ENCODE measurements at regions not wholly inside any gene's neighbourhood (a gene's known extent, or its start where the extent isn't known, plus 50 kb on each side); places are given as distances from the start of the nearest gene placed in this dataset.
A peak's percentile ranks its signal among the peaks of the same experiment; 100 is the strongest.
"Not testable (repeated sequence)": the region's sequence is repeated elsewhere in the genome, so short reads cannot be mapped to it uniquely, and the experiment has no call there.

GRCh38 chrX:40855932-40856515 is 120.7 kb upstream of the MED14 start:
- H3K36me3 Mint-ChIP-seq (ENCODE audit: low read depth), result no peaks in the 10 kb centered on the region
- H3K9me3 Mint-ChIP-seq, result no peaks in the 10 kb centered on the region
- no peaks in the 10 kb centered on the region for H3K27me3 Mint-ChIP-seq
- POLR2A ChIA-PET, result no interaction called here
- no peaks in the 10 kb centered on the region for H3K4me1 Mint-ChIP-seq
- DNase-seq, result no peak
- no peak overlapping the region for H3K4me3 Mint-ChIP-seq
- CTCF ChIA-PET, result no interaction called here
- no peak overlapping the region for H3K27ac Mint-ChIP-seq

- H3K4me1 Mint-ChIP-seq; POLR2A ChIA-PET; DNase-seq; CTCF ChIA-PET; H3K4me3 Mint-ChIP-seq; H3K27me3 Mint-ChIP-seq; H3K9me3 Mint-ChIP-seq; H3K27ac Mint-ChIP-seq; H3K36me3 Mint-ChIP-seq (ENCODE audit: low read depth): not testable (repeated sequence)
These were observed 126.7 kb upstream of the MED14 start for GRCh38 chrX:40861952-40862554.

GRCh38 chrX:40863260-40863659 is 127.9 kb upstream of the MED14 start:
- H3K9me3 Mint-ChIP-seq; H3K4me3 Mint-ChIP-seq; CTCF ChIA-PET; H3K36me3 Mint-ChIP-seq (ENCODE audit: low read depth); DNase-seq; H3K4me1 Mint-ChIP-seq; H3K27me3 Mint-ChIP-seq; POLR2A ChIA-PET; H3K27ac Mint-ChIP-seq: not testable (repeated sequence)

- Mint-ChIP-seq H3K27ac (no peak overlapping the region), H3K4me3 (no peak overlapping the region), H3K27me3 (peaks cover 7% of the 10 kb centered on the region), H3K9me3 (peaks cover 2% of the 10 kb centered on the region), H3K4me1 (no peaks in the 10 kb centered on the region), H3K36me3 (ENCODE audit: low read depth) (no peaks in the 10 kb centered on the region)
- ChIA-PET POLR2A (no interaction called here), CTCF (no interaction called here)
- DNase-seq, result no peak
These were observed 128.3 kb upstream of the MED14 start for GRCh38 chrX:40863671-40864070.

- no peaks in the 10 kb centered on the region for H3K36me3 Mint-ChIP-seq (ENCODE audit: low read depth)
- peaks cover 7% of the 10 kb centered on the region for H3K27me3 Mint-ChIP-seq
- no peak overlapping the region for H3K4me3 Mint-ChIP-seq
- ChIA-PET CTCF (no interaction called here), POLR2A (no interaction called here)
- no peaks in the 10 kb centered on the region for H3K4me1 Mint-ChIP-seq
- no peak overlapping the region for H3K27ac Mint-ChIP-seq
- peaks cover 2% of the 10 kb centered on the region for H3K9me3 Mint-ChIP-seq
- DNase-seq, result no peak
These were observed 129.6 kb upstream of the MED14 start for GRCh38 chrX:40864972-40865371.

GRCh38 chrX:40866893-40867292 is 131.6 kb upstream of the MED14 start:
- Mint-ChIP-seq H3K4me1 (peaks cover 2% of the 10 kb centered on the region), H3K27me3 (peaks cover 7% of the 10 kb centered on the region), H3K27ac (no peak overlapping the region), H3K36me3 (ENCODE audit: low read depth) (no peaks in the 10 kb centered on the region), H3K9me3 (peaks cover 2% of the 10 kb centered on the region), H3K4me3 (no peak overlapping the region)
- DNase-seq, result no peak
- ChIA-PET CTCF (no interaction called here), POLR2A (no interaction called here)

- Mint-ChIP-seq H3K4me3 (no peak overlapping the region), H3K27me3 (peaks cover 7% of the 10 kb centered on the region), H3K4me1 (peaks cover 2% of the 10 kb centered on the region), H3K9me3 (peaks cover 2% of the 10 kb centered on the region), H3K36me3 (ENCODE audit: low read depth) (no peaks in the 10 kb centered on the region), H3K27ac (no peak overlapping the region)
- POLR2A ChIA-PET, result no interaction called here
- CTCF ChIA-PET, result no interaction called here
- no peak for DNase-seq
These were observed 132.0 kb upstream of the MED14 start for GRCh38 chrX:40867352-40867751.

GRCh38 chrX:40868868-40869267 is 133.5 kb upstream of the MED14 start:
- Mint-ChIP-seq H3K4me1 (peaks cover 2% of the 10 kb centered on the region), H3K27ac (no peak overlapping the region), H3K9me3 (no peaks in the 10 kb centered on the region), H3K36me3 (ENCODE audit: low read depth) (no peaks in the 10 kb centered on the region), H3K27me3 (peaks cover 7% of the 10 kb centered on the region), H3K4me3 (no peak overlapping the region)
- no peak for DNase-seq
- POLR2A ChIA-PET, result no interaction called here
- CTCF ChIA-PET, result no interaction called here

- H3K27me3 Mint-ChIP-seq; H3K36me3 Mint-ChIP-seq (ENCODE audit: low read depth); H3K9me3 Mint-ChIP-seq; DNase-seq; H3K27ac Mint-ChIP-seq; H3K4me1 Mint-ChIP-seq; H3K4me3 Mint-ChIP-seq; POLR2A ChIA-PET; CTCF ChIA-PET: not testable (repeated sequence)
These were observed 135.6 kb upstream of the MED14 start for GRCh38 chrX:40870982-40871381.

GRCh38 chrX:40871385-40872082 is 136.2 kb upstream of the MED14 start:
- CTCF ChIA-PET, result no interaction called here
- H3K27ac Mint-ChIP-seq, result peak overlapping the region; percentile 13
- POLR2A ChIA-PET, result no interaction called here

GRCh38 chrX:40872351-40872750 is 137.0 kb upstream of the MED14 start:
- H3K27ac Mint-ChIP-seq, result no peak overlapping the region
- H3K4me3 Mint-ChIP-seq, result no peak overlapping the region
- no peaks in the 10 kb centered on the region for H3K36me3 Mint-ChIP-seq (ENCODE audit: low read depth)
- no peak for DNase-seq
- no peaks in the 10 kb centered on the region for H3K9me3 Mint-ChIP-seq
- H3K27me3 Mint-ChIP-seq, result peaks cover 2% of the 10 kb centered on the region
- ChIA-PET POLR2A (no interaction called here), CTCF (no interaction called here)
- H3K4me1 Mint-ChIP-seq, result peaks cover 2% of the 10 kb centered on the region

More at GRCh38 chrX:40871385-40872082, 136.2 kb upstream of the MED14 start:
- H3K27me3 Mint-ChIP-seq, result peaks cover 2% of the 10 kb centered on the region
- no peak overlapping the region for H3K4me3 Mint-ChIP-seq
- no peaks in the 10 kb centered on the region for H3K36me3 Mint-ChIP-seq (ENCODE audit: low read depth)
- no peak for DNase-seq
- H3K4me1 Mint-ChIP-seq, result peaks cover 2% of the 10 kb centered on the region
- H3K9me3 Mint-ChIP-seq, result no peaks in the 10 kb centered on the region

- Mint-ChIP-seq H3K9me3 (no peaks in the 10 kb centered on the region), H3K27ac (no peak overlapping the region), H3K4me3 (no peak overlapping the region), H3K36me3 (ENCODE audit: low read depth) (no peaks in the 10 kb centered on the region), H3K4me1 (peaks cover 2% of the 10 kb centered on the region), H3K27me3 (no peaks in the 10 kb centered on the region)
- ChIA-PET CTCF (no interaction called here), POLR2A (no interaction called here)
- DNase-seq, result no peak
These were observed 140.1 kb upstream of the MED14 start for GRCh38 chrX:40875476-40875875.

GRCh38 chrX:40877887-40878286 is 142.5 kb upstream of the MED14 start:
- Mint-ChIP-seq H3K36me3 (ENCODE audit: low read depth) (no peaks in the 10 kb centered on the region), H3K27ac (no peak overlapping the region), H3K9me3 (no peaks in the 10 kb centered on the region), H3K27me3 (no peaks in the 10 kb centered on the region), H3K4me1 (no peaks in the 10 kb centered on the region), H3K4me3 (no peak overlapping the region)
- CTCF ChIA-PET, result interaction anchor here (1.7 kb wide), 1 partner anchor 238 kb away, joined by 10 read pairs; no protein-coding TSS in a partner anchor
- DNase-seq, result peak; percentile 35
- POLR2A ChIA-PET, result no interaction called here

GRCh38 chrX:40878766-40879165 is 143.4 kb upstream of the MED14 start:
- Mint-ChIP-seq H3K9me3 (no peaks in the 10 kb centered on the region), H3K27ac (no peak overlapping the region), H3K4me3 (no peak overlapping the region), H3K4me1 (no peaks in the 10 kb centered on the region), H3K36me3 (ENCODE audit: low read depth) (no peaks in the 10 kb centered on the region), H3K27me3 (no peaks in the 10 kb centered on the region)
- POLR2A ChIA-PET, result no interaction called here
- CTCF ChIA-PET, result interaction anchor here (1.7 kb wide), 1 partner anchor 237 kb away, joined by 10 read pairs; no protein-coding TSS in a partner anchor
- DNase-seq, result no peak

Measured in activated CD4-positive, alpha-beta T cell treated with anti-CD3 and anti-CD28 coated beads, Interleukin-2, amount 10 ng/mL, durations not matched to agents 7 days and 5 days (primary cell).